Skeletal muscle cell (primary cell): ENCODE measurements at regions not wholly inside any gene's neighbourhood (a gene's known extent, or its start where the extent isn't known, plus 50 kb on each side); places are given as distances from the start of the nearest gene placed in this dataset.
"Not testable (repeated sequence)": the region's sequence is repeated elsewhere in the genome, so short reads cannot be mapped to it uniquely, and the experiment has no call there.

Source experiments
- DNase-seq: peaks from one replicate; pipeline ENCODE4 v3.0.0-alpha.2; 2010; ENCODE audit warnings: low read depth
- H3K4me3 ChIP-seq: 2 replicates; pipeline ENCODE4 v1.5.1; 2011; ENCODE audit warnings: low read depth, mild to moderate bottlenecking, control low read depth, low read length, moderate library complexity

GRCh38 chr7:65509368-65510186 lies 135.9 kb downstream of the ZNF92 start:
- H3K4me3 ChIP-seq: peak overlapping the region; percentile 50
- no peak for DNase-seq

- DNase-seq: not testable (repeated sequence)
- peak overlapping the region; percentile 50 for H3K4me3 ChIP-seq
Observed at GRCh38 chr7:65510187-65510538, 136.5 kb downstream of the ZNF92 start.

- not testable (repeated sequence) for H3K4me3 ChIP-seq, DNase-seq
Observed at GRCh38 chr7:65519751-65520150, 146.1 kb downstream of the ZNF92 start.

GRCh38 chr7:65545465-65546161 lies 172.0 kb downstream of the ZNF92 start:
- H3K4me3 ChIP-seq, DNase-seq: not testable (repeated sequence)

- DNase-seq, H3K4me3 ChIP-seq: not testable (repeated sequence)
Observed at GRCh38 chr7:65549589-65550443, 176.2 kb downstream of the ZNF92 start.

- DNase-seq, H3K4me3 ChIP-seq: not testable (repeated sequence)
Observed at GRCh38 chr7:65550444-65550809, 176.8 kb downstream of the ZNF92 start.

GRCh38 chr7:65551042-65551441 lies 177.4 kb downstream of the ZNF92 start:
- not testable (repeated sequence) for H3K4me3 ChIP-seq, DNase-seq

- not testable (repeated sequence) for DNase-seq, H3K4me3 ChIP-seq
Observed at GRCh38 chr7:65554553-65555476, 181.2 kb downstream of the ZNF92 start.

- not testable (repeated sequence) for H3K4me3 ChIP-seq, DNase-seq
Observed at GRCh38 chr7:65558584-65558983, 184.9 kb downstream of the ZNF92 start.

GRCh38 chr7:65561786-65562372 lies 188.2 kb downstream of the ZNF92 start:
- not testable (repeated sequence) for DNase-seq

GRCh38 chr7:65562522-65562921 lies 188.9 kb downstream of the ZNF92 start:
- not testable (repeated sequence) for H3K4me3 ChIP-seq, DNase-seq

More at GRCh38 chr7:65561786-65562372, 188.2 kb downstream of the ZNF92 start:
- not testable (repeated sequence) for H3K4me3 ChIP-seq

GRCh38 chr7:65563333-65563732 lies 189.7 kb downstream of the ZNF92 start:
- not testable (repeated sequence) for DNase-seq

GRCh38 chr7:65568226-65568625 lies 194.6 kb downstream of the ZNF92 start:
- not testable (repeated sequence) for DNase-seq, H3K4me3 ChIP-seq

More at GRCh38 chr7:65563333-65563732, 189.7 kb downstream of the ZNF92 start:
- H3K4me3 ChIP-seq: not testable (repeated sequence)

GRCh38 chr7:65570990-65571389 lies 197.3 kb downstream of the ZNF92 start:
- H3K4me3 ChIP-seq, DNase-seq: not testable (repeated sequence)

GRCh38 chr7:65572581-65572980 lies 198.9 kb downstream of the ZNF92 start:
- DNase-seq: not testable (repeated sequence)
- peak overlapping the region; percentile 20 for H3K4me3 ChIP-seq

GRCh38 chr7:65576370-65576769 lies 202.7 kb downstream of the ZNF92 start:
- H3K4me3 ChIP-seq, DNase-seq: not testable (repeated sequence)

GRCh38 chr7:65582518-65583119 lies 209.0 kb downstream of the ZNF92 start:
- not testable (repeated sequence) for H3K4me3 ChIP-seq, DNase-seq

GRCh38 chr7:65602495-65602894 lies 228.8 kb downstream of the ZNF92 start:
- not testable (repeated sequence) for DNase-seq, H3K4me3 ChIP-seq
